NT2/D1 (cell line): ENCODE measurements at regions not wholly inside any gene's neighbourhood (a gene's known extent, or its start where the extent isn't known, plus 50 kb on each side); places are given as distances from the start of the nearest gene placed in this dataset.

ENCODE experiments used
- SUZ12 ChIP-seq: IDR thresholded peaks from 2 replicates; pipeline ENCODE4 v1.6.1; 2011; ENCODE audit not compliant: insufficient read length, insufficient read depth; ENCODE audit errors: extremely low read depth
- YY1 ChIP-seq: IDR thresholded peaks from 2 replicates; pipeline ENCODE4 v1.6.1; 2011; ENCODE audit not compliant: insufficient read length, insufficient read depth
- ZNF274 ChIP-seq: IDR thresholded peaks from 2 replicates; pipeline ENCODE4 v1.6.1; 2011; ENCODE audit warnings: mild to moderate bottlenecking, low read depth, low read length

GRCh38 chr9:22363421-22363887 lies 83.2 kb upstream of the DMRTA1 start:
- TF ChIP-seq YY1 (no peak), SUZ12 (no peak), ZNF274 (no peak)
